ENCODE measurements at regions not wholly inside any gene's neighbourhood (a gene's known extent, or its start where the extent isn't known, plus 50 kb on each side); places are given as distances from the start of the nearest gene placed in this dataset.

DNA sequence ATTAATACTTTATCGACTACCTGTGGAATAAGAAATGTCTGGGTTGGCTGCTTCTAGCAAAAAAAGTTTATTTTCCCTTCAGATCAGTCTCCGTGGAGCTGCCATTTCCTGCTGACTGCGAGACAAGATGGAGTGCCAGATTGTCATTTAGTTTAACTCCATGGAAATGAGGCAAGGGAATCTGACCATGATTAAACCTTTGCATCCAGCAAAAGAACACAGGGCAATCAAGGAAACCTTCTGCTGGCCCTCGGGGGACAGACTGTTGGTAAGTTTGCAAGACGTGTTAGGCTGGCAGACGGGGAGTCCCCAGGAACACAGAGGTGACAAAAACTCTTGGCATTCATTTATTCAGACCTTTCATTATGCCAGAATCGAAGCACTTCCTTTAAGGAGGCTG is 52.2 kb upstream of the SPACA1 start:
- DNase-seq (ENCODE audit: low read depth in 2 of 2), result no peak

DNA sequence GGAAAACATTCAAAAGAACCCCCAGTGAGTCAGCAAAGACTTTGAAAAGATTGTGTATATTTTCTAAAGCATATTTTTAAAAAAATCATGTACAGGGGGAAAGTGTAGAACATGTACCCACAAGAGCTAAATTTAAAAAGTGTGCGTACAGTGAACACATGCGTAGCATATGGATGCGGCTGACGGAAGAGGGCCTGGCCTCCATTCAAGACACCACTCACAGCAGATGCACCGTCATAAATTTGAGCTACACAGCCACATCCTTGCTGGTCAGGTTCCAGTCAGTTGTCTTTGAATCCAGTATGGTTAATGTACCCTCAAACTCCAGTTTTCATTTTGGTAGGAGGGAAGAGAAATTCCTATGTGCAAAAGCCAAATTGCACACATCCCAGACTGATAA is 54.3 kb upstream of the SPACA1 start:
- DNase-seq (ENCODE audit: low read depth in 2 of 2), result no peak

DNA sequence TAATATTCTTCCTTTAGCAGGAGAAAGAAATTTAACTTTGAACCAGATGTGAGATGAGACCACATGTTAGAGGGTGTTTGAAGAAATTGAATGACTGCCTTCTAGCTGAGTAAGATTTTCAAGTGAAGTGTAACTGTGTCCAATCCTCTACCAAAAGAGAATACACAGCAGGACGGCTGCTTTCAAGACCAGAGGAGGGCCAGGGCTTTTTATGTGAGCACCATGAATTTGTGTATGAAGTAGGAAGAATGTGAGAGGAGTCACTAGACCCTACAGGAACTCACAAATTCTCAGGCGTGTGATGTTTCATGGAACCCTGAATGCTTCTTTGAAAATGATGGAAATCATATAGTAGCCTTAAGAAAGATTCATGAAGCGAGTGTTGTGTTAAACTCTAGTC is 56.8 kb upstream of the SPACA1 start:
- no peak for DNase-seq (ENCODE audit: low read depth in 2 of 2)

DNA sequence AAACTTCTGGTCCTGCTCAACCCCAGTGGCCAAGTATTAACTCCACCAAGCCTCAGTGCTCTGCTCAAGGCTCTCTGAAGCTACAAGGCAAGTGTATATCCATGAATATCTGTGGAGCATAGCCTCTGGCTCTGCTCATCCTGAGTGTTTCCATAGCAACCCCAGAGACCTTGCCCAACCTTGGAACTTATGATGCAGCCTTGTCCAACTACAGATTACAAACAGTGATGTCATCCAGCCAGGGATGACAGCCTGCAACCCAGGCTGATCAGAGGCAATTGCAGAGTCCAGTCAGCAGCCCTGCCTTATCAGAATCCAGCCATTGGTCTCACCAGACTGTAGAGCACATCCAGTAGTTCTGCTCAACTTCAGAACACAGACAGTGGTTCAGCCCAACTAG is 65.5 kb upstream of the SPACA1 start:
- no peak for DNase-seq (ENCODE audit: low read depth in 2 of 2)

DNA sequence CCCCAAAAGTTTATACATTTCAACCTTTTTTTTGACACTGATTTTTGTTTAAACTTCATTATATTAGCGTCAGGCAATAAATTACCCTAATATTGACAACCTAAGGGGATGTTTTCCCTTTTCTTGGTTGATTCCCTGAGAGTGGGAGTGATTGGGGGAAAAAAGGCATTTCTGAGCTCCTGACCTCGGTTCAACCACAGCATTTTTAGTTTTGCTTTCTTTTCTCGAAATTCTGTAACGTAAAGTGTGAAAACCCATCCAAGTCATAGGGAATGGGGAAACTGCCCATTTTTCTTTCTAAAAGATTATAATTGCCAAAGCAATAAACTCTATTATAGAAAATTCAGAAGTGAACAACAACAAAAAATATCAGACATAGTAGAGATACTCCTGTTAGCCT is 67.9 kb upstream of the SPACA1 start:
- no peak for DNase-seq (ENCODE audit: low read depth in 2 of 2)

DNA sequence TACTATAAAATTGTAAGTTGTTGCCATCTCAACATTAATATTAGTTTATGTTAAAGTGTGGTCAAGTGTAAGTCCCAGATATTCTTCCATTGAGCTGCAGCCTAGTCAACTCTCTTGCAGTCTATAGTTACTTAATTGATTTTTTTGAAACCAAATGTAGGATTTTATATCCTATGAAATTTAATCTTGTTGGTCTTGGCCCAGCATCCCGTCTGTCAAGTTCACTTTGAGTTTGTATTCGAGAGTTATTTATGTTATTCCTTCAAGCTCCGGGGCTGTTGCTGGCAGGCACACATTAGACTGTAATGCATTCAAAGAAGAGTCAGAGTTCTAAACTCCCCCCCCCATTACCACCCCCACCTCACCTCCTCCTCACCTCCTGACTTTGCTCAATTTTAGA is 71.0 kb upstream of the SPACA1 start:
- DNase-seq (ENCODE audit: low read depth in 2 of 2), result no peak

DNA sequence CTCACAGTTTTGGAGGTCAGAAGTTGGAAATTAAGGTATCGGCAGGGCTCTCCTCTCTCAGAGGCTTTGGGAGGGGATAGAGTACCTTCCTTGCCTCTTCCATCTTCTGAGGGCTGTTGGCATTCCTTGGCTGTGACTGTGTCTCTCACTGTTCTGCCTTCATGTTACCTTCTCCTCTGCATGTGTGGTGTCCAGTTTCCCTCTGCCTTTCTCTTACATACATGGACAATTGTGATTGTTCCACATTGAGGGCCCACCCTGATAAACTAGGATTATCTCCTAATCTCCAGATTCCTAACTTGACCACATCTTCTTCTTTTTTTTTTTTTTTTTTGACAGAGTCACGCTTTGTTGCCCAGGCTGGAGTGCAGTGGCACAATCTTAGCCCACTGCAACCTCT is 72.1 kb upstream of the SPACA1 start:
- no peak for DNase-seq (ENCODE audit: low read depth in 2 of 2)

DNA sequence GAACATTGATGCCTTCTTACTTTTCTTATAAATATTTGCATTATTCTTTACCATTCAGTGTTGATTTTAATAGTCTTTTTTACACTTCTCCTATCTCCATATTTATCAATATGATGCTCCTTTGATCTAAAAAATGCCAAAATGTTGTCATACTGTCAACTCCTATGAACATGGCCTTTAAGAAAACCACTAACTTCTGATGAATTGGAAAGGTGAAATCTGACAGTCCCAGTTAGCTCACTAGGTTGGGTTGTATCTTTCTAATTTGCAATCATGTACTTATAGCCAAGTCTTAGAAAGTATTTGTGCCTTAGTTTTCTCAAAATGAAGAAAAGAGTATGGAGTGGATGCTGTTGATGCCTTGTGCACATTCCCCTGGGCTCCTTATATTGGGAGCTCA is 75.4 kb upstream of the SPACA1 start:
- DNase-seq (ENCODE audit: low read depth in 2 of 2), result no peak

DNA sequence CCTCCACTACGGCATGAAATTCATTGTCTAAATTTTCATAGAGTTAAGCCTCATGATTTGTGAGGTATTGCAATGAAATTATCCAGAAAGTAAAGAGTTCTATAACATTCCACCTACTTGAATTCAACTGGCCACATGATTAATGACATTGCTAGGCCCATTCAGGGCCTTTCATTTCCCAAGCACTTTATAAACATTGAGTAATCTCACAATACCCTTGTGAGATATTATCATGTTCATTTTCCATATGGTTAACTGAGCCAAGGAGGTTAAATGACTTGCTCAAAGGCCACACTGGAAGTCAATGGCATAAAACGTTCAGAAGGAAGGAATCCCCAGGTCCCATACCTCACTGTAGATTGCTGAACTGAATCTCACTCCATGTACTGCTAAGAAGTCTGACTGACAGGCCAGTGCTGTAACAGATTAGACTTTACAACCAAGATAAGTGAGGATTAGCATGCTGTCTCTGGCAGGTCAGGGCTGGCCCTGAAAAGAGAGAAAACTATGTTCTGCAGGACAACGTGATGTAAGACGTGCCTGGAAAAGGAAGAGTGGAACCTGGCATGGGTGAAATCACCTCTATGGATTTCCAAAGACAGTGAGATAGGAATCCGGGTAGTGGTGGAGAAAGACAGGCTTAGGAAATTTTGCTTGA is 75.9 kb upstream of the SPACA1 start:
- no peak for DNase-seq (ENCODE audit: low read depth in 2 of 2)

DNA sequence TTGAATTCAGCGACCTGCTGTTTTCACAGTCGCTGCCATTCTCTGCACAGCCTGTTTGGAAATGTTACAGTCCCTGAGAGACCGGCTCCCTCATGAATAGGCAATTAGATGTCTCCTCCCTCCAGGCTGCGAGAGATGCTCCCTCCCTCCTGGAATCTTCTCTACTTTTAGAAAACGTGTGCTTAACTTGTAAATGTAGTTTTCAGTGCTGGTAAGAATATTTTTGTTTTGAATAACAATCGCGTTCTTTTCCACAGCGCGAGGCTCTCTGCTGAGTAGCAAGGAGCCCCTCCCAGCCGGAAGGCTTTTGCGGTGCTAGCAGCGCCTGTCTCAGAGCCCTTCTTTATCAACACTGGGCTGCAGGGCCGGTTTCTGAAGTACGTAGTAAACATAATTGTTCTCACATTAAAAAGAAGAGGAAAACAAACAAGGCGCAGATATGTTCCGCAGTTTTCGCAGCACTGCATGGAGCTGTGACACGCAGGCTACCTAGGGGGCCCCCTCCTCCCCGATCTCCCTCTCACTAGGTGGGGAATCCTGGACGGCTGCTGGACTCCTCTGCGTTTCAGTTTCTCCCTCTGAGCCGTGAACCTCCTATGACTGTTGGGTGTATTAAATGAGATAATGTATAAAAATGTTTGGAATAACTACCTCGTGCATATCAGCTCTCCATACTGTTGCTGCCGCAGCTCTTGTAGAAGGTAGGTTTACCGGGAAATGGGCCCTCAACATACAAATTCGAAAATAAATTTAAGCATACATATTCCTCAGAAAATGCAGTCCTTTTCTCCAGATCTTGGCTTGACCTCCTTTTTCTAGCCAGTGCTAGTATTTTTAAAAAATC is 79.0 kb upstream of the SPACA1 start:
- DNase-seq (ENCODE audit: low read depth in 2 of 2), result no peak

DNA sequence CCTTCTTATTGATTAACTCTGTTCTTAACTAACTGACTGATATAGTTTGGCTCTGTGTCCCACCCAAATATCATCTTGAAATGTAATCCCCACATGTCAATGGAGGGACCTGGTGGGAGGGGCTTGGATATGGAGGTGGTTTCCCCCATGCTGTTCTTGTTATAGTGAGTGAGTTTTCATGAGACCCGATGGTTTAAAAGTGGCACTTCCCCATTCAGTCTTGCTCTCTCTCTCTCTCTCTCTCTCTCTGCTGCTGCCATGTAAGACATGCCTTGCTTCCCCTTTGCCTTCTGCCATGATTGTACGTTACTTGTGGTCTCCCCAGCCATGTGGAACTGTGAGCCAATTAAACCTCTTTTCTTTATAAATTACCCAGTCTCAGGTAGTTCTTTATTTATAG is 81.8 kb upstream of the SPACA1 start:
- no peak for DNase-seq (ENCODE audit: low read depth in 2 of 2)

DNA sequence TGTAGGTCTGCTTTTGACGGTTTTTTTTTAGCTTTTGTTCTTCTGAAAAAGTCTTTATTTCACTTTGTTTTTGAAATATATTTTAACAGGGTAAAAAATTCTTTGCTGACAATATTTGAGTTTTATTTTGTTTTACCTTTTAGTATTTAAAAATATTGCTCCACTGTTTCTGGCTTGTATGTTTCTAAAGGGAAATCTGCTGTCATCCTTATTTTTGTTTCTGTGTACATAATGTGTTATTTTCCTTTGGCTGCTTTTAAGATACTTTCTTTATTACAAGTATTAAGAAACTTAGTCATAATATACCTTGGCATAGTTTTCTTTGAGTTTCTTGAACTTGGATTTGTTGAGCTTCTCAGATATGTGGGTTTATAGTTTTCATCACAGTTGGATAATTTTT is 88.6 kb upstream of the SPACA1 start:
- DNase-seq (ENCODE audit: low read depth in 2 of 2), result no peak

DNA sequence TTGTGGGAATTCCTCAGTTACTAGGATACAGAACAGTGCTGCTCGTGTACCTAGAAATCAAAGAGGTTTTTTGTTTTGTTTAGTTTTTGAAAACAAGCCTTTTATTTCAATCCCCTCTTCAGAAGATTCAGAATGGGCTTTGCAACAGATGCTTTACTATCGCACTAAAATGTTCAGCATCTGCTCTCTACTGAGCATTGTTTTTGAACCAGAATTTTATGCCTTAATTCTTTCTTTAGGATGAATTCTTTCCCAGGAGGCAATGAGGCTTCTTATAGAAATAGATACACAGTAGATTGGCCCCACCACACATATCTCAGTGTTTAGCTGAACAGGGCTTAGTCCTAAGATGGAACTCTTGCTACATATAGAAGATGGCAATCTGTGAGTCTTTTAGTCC is 95.9 kb upstream of the SPACA1 start:
- no peak for DNase-seq (ENCODE audit: low read depth in 2 of 2)

DNA sequence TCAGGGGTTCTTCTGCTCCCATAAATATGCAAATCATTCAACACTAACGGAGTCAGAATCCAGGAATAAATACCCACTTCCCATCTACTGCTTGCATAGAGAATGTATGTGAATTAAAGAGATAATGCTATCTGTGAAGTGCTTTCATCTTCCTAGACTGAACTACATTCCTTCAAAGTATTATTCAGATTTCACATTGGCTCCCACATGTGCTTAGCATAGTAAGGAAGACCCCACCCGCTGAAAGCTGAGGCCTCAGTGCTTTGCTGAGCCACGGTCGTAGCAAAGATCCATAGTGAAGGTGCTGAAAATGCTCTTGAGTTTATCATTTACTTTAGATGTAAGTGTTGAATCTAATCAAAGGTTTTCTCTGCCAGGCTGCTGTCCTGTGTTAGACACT is 97.0 kb upstream of the SPACA1 start:
- DNase-seq (ENCODE audit: low read depth in 2 of 2), result no peak

DNA sequence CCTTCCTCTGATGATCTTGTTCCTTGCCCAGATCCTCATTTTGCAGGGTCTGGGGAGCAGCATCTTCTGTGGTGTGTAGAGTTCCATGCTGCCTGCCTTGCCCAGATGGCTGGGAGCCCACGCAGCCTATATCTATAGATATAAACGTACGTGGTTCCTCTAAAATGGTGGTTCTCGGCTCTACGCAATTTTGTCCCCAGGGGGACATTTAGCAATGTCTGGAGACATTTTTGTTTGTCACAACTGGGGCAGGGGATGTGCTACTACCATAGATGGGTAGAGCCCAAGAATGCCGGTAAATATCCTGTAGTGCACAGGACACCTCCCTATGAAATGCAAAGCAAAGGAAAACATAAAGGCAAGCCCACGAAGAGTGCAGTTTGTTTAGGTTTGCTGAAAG is 98.4 kb upstream of the SPACA1 start:
- DNase-seq (ENCODE audit: low read depth in 2 of 2), result no peak

DNA sequence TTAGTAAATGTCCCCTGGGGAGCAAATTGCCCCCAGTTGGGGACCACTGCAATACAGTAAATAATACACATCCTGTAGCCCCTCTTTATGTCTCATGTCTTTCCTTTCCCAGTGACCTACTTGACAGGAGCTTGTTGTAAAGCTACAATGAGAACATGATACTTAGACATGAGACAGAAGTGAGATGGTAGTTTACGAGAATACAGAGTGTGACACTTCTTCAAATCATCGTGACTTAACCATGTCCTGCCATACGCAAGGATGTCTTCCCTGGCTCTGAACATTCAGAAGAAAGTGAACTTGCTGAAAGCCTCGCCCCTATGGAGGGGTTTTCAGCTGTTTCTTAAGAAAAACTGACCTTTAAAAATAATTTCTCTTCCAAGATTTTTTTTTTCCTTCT is 101.0 kb upstream of the SPACA1 start:
- no peak for DNase-seq (ENCODE audit: low read depth in 2 of 2)

DNA sequence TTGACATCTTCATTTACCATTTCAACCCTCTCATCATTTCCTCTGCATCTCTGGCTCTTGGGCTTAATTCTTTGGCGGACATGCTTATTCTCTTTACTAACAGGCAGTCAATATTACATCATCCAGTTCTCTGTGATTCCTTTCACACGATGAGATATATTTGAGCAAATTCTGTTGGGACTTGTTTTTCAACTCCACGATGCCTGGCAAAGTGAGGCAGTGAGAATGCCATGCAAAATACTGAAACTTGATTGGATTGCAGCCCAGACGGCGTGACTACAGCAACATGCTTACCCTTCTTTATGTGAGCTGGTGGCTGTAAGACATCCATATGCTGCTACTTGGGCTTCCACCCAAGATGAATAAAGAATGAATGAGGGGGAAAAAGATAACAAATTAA is 101.7 kb upstream of the SPACA1 start:
- no peak for DNase-seq (ENCODE audit: low read depth in 2 of 2)

DNA sequence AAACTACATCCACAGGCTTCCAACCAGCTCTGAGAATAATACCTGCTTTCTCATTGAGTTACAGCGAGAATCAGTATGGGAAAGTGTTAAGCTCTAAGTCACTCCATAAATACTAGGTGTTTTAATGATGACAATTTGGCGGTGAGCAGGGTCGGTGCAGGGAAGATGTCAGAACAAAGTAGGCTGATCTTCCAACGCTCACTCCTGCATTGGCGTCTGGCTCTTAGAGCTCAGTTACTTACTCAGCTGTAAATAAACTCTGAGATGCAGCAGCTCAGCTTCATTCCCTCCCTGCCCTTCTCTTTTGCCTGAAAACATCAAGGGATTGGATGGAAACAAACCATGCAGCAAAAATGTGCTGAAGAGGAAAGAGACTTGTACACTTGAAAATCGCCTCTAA is 102.5 kb upstream of the SPACA1 start:
- no peak for DNase-seq (ENCODE audit: low read depth in 2 of 2)

DNA sequence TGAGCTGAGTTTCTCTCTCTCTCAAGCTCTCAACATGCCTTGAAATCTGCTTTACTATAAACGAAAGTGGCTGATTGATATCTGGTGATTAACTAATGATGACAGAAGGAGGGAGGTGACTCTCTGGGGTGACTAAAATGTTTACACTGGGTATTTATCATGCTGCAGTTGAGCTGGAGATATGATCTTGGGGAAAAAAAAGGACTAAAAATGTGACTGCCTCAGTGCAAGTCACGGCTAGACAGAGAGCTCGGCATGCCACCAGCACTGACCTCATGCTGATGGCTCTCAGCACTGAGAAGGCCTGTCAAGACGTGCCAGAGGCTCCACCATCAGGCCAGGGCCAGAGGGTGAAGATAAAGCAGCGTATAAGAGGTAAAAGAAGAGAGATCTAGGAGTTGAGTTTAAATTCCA is 103.1 kb upstream of the SPACA1 start:
- no peak for DNase-seq (ENCODE audit: low read depth in 2 of 2)

DNA sequence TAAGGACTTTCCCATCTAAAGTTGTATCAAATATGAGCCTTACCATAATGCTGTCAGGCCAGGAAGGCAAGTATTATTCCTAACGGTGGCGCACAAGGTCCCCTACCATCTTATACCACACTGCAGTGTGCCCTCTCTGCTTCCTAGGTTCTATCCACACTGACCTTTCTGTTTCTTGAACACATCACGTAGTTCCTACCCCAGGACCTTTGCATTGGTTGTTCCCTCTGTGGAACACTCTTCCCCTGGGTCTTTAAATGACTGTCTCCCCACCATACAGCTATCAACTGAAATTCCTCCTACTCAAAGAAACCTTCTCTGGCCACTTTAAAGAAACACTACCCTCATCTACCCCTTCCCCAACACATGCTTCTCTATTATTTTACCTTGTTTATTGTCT is 104.5 kb upstream of the SPACA1 start:
- no peak for DNase-seq (ENCODE audit: low read depth in 2 of 2)

DNA sequence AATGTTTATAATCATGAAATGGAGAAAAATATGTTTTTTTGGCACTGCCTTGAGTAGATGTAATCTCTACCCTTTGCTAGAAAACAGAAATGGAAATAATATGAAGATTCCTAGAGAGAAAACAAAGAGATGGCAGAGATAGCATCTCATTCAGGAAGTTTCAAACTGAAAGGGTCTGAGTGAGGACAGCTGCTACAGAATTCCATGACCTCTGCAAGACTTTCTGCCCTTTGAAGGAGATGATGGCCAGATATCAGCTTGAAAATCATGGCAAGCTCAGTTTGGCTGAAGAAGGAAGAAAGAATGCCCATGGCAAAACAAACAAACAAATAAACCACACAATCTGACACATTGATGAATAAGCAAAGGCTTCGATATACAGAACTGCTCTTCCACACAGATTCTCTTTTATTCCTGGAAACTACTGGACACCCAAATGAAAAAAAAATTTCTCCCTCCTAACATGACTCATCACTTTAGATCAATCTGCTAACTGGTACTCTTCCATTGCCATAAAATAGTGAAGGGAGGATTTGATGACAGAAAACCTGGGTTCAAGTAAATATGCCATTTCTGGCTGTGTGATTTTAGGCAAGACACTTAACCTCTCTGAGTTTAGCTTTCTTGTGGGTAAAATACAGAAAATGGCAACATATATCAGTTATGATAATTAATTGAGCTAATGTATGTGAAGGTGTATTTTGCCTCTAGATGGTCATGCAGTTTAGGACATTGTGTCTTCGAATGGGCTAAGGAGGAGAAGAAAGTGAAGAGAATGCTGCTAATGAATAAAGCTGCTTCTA is 105.9 kb upstream of the SPACA1 start:
- DNase-seq (ENCODE audit: low read depth in 2 of 2), result no peak

DNA sequence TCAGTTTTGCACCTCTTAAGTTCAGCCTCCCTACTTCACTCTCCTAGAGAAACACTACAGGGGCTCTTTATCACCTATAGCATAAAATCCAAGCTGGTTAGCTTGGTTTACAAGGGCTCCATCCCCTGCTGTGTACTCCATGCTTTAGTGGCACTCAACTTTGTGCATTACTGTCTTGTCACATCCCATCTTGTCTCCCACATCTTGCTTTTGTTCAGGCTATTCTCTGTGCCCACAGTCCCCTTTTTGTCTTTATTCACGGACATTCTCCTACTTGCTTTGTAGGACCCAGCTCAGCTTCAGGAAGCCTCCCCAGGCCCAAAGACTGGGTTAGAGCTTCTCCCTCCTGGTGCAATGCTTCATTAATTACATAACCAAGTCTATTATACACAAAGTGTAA is 107.9 kb upstream of the SPACA1 start:
- no peak for DNase-seq (ENCODE audit: low read depth in 2 of 2)

DNA sequence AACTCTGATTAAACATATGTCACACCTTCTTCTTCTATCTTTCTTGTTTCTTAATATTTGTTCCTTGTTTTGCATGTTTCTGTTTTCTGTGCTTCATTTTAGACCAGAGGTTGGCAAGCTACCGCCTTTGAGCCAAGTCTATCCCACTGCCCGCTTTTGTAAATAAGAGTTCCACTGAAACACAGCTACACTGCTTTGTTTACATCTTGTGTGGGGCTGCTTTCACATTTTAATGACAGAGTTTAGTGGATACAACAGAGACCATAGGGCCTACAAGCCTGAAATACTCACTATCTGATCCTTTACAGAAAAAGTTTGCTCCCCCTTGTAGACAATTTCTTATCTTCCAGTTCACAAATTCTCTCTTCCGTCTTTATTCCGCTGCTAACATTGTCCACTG is 109.4 kb upstream of the SPACA1 start:
- DNase-seq (ENCODE audit: low read depth in 2 of 2), result no peak

All from activated CD8-positive, alpha-beta memory T cell treated with anti-CD3 and anti-CD28 coated beads for 4 hours (primary cell).